Renal cortical epithelial cell (primary cell): ENCODE measurements at regions not wholly inside any gene's neighbourhood (a gene's known extent, or its start where the extent isn't known, plus 50 kb on each side); places are given as distances from the start of the nearest gene placed in this dataset.
"Not testable (repeated sequence)": the region's sequence is repeated elsewhere in the genome, so short reads cannot be mapped to it uniquely, and the experiment has no call there.

Experiments used
- DNase-seq: peaks from one replicate; pipeline ENCODE4 v3.0.0-alpha.2; 2011; ENCODE audit warnings: low read depth

DNA sequence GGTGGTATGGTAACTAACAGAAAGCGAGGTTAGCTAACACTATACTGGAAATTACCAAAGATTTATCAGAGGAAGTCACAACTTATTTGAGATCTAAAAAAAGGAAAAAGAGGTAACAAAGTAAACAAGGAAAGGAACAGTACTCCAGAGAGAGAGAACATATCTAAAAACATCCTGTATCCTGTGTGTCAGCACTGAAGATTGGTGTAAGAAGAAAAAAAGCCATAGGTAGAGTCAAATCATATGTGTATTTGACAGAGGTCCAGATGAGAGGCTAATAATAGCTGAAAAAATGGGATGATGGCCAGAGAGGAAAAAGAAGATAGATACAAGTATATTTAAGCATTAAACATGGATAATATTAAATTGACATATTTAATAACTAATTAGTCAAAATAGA lies 802.0 kb upstream of the FAM174A start:
- not testable (repeated sequence) for DNase-seq

DNA sequence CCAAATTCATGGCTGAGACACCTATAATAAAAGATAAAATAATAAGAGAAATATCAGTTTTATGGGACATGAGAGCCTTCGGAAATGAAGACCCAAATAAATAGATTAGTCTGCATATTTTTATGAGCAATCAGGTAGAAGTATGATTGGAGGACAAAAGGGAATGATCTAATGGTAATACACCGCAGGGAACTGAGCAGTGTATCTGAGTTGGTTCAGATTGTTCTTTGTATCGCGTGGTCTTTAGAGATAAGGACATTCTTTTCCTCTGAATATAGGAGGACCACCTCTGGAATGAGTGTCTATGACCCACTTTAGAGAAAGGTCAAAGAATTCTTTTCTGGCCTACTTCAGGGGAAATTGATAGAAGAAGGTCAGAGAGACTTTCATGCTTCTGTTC lies 801.8 kb upstream of the CHD1 start:
- DNase-seq = not testable (repeated sequence)

DNA sequence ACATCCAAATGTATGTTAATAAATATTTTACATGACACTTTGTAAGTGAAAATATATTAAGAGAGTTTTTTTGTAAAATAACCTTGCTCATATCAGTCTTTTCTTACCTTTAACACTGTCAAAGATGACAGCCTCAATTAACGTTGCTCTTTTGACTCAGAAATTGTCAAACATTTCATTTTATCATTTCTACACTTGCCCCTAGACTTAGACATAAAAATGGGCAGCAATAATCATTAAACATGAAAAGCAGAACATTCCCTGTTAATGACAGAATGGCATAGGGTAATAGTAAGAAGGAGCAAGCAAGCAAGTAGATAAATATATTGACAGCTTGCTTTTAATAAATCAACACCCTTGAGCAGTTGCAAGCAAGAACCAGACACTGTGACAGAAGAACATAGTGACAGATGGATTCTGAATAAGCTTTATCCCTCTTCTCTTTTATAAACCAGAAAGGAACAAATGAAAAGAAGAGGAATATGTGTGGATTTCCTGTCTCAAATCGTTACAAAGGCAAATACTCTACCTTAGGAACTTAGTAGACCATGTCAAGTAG lies 796.0 kb upstream of the CHD1 start:
- no peak for DNase-seq

DNA sequence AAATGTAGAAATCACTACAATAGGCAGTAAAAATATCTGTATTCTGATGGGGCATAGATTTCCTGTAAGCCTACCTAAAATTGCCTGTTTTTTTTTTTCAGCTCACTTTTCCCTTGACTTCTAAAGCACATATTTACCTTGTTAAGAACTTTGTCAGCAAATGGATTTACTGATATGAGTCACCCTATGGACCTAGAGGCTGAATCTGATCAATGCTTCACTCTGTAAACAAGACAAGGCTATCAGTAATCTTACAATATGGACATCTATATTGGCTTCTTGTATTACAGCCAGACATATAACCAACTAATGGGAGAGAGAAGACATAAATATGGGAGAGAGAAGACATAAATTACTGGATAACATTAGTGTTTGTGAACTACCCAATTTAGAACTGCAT lies 792.7 kb upstream of the CHD1 start:
- DNase-seq = peak; percentile 1

DNA sequence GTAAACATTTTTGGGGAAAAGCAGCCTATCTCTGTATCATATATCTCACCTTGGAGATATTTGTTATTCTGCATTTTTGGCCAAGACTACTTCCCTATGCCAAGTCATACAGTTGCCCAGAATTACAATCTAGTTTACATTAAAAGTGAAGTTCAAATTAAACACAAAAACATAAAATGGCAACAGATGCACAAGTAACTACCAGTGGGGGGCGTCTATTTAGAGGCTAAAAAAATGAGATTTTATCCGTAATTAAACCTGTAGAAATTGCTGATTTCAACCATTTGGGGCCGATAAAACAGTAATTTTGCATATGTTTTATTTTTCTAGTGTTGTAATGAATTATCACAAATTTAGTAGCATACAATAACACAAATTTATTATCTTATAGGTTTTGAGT lies 787.1 kb upstream of the CHD1 start:
- no peak for DNase-seq

DNA sequence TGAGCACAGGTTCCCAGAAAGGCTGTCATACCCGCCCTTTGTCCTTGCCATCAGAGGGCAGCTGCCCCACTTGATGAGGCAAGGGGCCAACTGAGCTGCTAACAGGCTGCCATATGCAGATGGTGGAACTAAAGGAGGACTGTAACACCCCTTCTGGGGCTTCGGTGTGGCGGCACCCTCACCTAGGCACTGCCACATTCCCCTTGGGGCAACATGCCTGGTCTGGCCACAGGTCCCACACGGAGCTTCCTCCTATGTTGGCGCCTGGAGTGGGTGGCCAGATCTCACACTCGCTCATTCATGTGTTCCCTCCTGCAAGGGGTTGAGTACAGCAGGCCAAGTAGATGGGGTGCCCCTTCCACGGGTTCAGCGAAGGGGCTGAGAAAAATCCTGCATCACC lies 777.4 kb upstream of the CHD1 start:
- no peak for DNase-seq

DNA sequence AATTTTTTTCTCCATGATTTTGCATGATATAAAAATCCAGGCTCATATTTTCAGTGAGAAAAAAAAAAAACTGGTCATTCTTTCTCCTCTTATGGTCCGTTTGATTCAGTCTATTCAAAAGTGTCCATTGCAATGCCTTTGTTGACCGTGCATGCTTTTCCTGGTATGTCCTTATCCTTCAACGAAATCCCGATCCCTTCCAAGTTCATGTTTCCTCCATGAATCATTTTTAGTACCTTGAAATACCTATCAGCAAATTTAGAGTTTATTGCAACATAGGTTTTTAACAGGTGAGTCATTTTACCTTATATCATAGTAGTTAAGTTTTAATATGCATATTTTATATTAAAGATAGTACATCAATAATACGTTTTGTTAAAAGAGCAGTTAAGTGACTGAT lies 773.8 kb upstream of the CHD1 start:
- DNase-seq = peak; percentile 7

DNA sequence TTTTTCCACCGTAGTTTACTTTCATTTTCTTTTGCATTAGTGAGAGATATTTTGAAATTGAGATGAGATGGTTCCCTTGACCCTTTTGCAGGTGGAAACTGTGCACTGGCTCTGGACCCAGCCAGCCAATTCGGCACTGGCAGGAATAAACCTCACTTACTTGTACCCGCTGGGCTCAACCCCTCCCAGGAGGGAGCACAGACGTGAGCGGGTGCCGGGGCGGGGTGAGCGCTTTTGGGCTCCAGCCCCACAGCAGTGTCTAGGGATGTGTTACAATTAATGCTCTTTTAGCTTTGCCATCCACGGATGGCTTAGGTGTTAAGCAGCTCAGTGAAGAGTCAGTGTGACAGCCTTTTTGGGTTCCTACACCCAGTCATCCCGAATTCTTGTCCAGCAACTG lies 766.1 kb upstream of the CHD1 start:
- DNase-seq = no peak

DNA sequence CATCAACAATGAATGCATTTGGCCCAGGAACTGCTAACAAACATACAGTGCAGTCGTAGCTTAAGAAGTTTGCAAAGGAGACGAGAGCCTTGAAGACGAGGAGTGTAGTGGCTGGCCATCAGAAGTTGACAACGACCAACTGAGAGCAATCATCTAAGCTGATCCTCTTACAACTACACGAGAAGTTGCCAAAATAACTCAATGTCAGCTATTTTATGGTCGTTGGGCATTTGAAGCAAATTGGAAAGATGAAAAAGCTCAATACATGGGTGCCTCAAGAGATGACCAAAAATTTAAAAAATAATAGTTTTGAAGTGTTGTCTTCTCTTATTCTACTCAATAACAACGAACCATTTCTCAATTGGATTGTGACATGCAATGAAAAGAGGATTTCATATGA lies 757.7 kb upstream of the CHD1 start:
- no peak for DNase-seq

DNA sequence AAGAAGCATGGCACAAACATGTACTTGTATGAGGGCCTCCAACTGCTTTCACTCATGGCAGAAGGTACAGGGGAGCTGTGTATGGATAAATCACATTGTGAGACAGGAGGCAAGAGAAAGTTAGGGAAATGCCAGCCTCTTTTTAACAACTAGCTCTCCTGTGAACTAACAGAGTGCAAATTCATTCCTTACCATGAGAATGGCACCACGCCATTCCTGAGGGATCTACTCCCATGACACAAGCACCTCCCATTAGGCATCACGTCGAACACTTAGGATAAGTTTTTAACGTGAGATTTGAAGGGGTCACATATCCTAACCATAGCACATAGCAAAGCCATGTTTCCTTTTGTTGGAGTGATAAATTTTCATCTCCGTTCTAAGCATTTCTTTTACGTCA lies 747.2 kb upstream of the CHD1 start:
- DNase-seq = no peak

DNA sequence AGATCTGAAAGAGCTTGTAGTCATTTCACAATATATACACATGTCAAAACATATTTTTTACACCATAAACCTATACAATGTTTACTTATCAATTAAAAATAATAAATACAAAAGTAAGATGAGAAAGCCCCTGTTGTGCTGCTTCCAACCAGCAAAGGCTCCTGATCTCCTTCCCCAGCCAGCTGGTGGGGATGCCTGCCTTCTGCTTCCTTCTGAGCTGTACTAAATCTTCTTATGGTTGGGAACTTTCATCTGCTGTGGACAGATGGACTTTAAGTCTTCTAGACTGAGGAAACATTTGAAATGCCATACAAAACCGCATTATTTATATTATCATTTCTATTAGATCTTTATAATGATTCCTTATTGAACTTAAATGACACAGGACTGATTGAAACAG lies 745.3 kb upstream of the CHD1 start:
- no peak for DNase-seq

DNA sequence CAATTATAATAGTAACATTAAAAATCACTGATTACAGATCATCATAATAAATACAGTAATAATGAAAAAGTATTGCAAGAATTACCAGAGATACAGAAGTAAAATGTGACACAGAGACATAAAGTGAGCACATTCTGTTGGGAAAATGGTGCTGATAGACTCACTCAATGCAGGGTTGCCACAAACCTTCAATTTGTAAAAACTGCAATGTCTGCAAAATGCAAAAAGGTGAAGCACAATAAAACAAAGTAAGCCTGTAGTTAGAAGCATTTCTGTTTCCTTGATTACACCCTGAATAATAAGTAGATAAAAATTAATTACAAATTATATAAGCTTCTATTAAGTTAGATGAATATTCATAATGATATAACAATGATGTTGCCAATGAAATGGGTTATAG lies 736.2 kb upstream of the CHD1 start:
- DNase-seq = no peak

DNA sequence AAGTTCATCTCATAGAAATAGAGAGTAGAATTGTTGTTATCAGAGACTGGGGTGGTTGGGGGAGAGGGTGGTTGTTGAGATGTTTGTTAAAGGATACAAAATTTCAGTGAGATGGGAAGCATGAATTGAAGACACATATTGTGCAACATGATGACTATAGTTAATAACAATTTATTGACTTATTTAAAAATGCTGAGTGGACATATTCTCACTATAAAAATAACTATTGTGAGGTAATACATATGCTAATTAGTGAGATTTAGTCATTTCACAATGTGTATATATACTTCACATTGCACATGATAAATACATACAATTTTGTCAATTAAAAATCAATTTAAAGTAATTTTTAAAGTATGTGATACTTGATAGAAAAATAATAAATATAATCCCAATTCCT lies 722.5 kb upstream of the CHD1 start:
- DNase-seq = no peak

DNA sequence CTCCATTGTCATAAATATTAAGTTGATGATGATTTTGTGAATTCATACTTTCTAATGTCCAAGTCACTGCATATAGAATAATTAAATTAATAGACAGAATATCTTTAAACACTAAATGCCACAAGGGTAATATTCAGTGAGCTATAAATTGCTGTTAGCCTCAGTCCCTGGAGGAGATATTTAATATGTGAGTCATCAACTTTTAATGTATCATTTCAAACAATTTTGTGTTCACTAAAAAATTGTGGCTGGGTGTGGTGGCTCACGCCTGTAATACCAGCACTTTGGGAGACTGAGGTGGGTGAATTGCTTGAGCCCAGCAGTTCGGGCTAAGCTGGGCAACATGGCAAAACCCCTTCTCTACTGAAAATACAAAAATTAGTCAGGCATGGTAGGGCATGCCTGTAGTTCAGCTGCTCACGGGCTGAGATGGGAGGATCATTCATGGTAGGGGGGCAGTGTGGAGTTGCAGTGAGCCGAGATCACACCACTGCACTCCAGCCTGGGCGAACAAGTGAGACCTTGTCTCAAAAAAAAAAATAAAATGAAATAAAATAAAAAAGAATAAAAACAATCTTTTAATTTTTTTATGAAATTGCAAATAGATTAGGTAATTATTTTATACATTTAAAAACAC lies 717.3 kb upstream of the CHD1 start:
- DNase-seq = peak; percentile 3

DNA sequence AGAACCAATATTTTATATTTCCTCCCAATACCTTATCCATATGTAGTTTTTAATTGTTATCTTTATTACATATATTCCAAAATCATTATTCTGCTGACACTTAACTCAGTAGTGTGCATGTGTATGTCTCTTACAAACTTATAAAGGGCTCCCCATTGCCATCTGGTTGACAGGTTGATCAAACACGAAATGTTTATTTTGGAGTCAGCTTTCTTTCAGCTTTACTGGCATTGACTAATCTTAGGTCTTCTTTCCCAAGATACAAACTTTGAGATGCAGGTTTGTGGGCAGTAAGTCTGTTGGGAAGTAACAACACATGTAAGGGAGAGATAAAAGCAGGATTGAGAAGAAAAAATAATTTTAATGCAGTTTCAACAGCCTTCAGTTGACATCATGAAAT lies 716.0 kb upstream of the CHD1 start:
- no peak for DNase-seq

DNA sequence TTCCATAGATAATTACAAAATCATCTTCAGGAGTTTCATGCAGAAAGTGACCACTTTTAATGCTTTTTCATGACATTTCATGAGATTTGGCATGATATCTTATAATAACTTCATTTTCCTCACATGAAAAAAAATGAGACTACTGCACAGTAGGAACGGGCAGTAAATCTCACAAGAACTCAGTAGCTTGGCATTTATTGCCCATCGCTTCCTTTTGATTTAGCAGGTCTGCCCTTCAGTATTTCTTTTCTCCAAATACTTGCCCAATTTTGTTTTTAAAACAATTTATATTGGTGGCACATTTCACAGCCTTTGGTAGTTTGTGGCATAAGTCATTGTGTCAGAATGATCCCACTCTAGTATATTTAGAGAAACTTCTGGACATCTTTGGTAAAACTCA lies 711.8 kb upstream of the CHD1 start:
- no peak for DNase-seq

DNA sequence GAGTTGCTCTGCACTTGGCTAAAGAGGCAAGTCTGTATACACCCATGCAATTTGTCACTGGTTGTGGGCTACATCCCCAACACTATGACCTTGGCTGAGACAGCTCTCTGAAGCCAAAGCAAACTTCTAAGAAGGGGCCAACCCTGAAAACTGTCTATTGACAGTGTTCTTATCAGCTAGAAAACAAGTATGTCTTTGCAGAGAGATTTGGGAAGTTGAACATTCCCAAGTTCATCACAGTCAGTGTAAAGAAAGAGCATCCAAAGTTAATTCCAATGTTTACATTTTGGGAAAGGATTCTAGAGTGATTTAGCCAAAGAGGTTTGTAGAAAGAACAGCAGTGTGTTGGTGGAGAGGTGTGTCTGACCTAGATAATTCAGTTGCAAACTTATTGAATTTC lies 711.1 kb upstream of the CHD1 start:
- DNase-seq = no peak

DNA sequence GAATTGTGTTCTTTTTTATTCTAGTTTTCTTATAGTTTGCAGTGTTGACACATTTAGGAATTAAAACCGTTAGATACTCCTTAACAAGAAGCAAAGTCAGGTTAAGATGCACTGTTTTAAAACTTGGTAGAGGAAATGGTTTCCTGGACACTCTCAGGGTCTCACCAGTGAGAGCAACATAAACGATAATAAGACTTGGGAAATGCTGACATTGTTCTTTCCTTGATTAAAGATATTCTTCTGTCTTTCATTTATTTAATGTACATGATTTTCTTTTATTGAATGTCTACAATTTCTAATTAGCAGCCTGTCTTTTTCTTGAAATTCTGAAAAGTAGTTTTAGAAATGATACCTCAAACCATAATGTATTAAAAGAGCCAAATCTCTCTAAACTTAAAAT lies 707.9 kb upstream of the CHD1 start:
- no peak for DNase-seq

DNA sequence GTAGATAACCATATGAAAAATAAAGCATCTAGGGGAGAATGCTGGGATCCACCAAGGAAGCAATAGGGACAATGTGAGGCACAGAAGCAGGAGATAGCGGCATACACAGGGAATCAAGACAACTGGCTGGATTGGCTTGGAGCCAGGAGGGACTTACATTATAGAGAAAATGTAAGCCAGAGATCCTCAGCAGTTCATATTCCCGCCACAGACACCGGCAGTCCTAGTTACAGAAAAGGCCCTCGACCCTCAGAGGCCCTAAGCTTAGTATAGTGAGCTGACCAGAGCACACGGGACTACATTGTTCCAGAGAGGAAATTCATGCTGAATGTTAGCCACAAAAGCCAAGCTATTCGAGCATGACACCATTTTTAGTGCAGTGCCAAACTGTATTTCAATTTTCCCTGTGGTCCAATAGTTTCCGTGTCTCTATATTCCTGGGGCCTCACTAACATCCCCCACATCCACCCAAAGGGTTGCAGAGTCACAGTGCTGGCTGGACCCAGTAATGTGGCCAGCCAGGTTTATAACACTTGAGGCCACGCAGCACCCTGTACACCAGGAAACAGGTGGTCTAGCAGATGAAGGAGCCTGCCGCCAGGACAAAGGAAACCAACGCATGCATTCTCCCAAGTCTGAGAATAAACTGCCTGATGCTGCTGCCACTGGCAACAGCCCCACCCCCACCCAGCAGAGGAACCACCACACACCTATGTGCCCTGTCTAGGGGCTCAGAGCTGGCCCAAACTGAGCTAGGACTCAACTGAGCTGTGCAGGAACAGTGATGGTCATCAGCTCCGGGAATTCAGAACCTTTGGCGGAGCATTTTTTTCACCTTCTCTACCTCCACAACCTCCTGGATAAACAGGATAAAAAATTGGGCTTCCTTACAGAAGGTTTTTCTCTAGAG lies 693.2 kb upstream of the CHD1 start:
- DNase-seq = no peak

DNA sequence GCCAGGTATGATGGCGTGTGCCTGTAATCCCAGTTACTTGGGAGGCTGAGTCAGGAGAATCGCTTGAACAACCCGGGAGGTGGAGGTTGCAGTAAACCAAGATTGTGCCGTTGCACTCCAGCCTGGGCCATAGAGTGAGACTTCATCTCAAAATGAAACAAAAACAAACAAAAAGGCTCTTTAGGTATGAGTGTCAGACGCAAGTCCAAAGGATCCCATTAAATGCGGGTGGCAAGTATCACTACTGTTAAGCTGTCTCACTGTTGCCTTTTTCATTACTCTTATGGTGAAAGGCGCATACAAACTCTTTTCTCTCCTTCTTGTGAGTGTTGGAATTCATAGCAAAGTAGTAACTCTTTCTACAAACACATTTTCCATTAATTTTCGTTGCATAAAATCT lies 688.5 kb upstream of the CHD1 start:
- no peak for DNase-seq

DNA sequence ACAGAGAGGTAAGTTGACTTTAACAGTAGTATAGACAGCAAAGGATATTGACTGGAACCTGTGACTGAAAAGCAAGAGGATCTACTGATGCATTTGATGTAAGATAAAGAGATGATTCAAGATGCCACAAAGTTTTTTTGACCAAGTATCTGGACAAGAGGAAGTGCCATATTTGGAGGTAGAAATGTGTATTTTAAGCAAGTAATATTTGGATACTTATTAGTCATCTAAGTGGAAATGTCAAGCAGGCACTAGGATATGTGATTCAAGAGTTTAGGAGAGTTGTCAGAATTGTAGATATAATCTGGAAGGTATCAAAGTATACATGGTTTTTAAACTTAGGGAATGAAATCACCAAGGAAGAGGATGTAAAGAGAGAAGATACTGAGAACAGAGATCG lies 686.1 kb upstream of the CHD1 start:
- DNase-seq = no peak

DNA sequence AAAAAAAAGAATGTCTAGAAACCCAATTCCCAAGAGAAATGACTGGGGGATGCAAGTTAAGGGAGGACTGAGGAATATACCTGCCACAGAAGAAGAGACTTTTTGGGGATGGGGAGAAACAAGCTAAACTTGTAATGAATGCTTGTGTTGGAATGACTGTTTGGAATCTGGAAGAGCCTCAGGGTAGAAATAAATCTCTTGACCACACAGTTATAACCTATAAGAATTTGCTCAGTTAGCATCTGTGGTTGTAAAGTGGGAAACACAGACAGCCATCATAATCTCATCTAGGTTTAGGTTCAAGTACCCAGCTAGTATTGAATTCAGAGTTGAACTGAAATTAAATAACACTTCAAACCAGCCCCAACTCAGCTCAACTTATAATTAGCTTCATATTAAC lies 678.3 kb upstream of the CHD1 start:
- DNase-seq = peak; percentile 29

DNA sequence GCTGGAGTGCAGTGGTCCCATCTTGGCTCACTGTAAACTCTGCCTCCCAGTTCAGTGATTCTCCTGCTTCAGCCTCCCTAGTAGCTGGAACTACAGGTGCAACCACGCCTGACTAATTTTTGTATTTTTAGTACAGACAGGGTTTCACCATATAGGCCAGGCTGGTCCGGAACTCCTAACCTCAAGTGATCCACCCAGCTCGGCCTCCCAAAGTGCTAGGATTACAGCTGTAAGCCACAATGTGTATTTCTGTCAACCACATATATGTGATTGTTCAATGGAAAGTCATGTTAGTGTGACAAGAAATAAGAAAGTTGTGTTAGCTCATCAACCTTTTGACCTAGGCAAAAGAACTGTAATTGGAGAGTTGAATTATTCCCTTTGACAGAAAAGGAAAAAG lies 677.1 kb upstream of the CHD1 start:
- peak; percentile 37 for DNase-seq
